ENCODE measurements at regions not wholly inside any gene's neighbourhood (a gene's known extent, or its start where the extent isn't known, plus 50 kb on each side); places are given as distances from the start of the nearest gene placed in this dataset.
A peak's percentile ranks its signal among the peaks of the same experiment; 100 is the strongest.
"Not testable (repeated sequence)": the region's sequence is repeated elsewhere in the genome, so short reads cannot be mapped to it uniquely, and the experiment has no call there.

DNA sequence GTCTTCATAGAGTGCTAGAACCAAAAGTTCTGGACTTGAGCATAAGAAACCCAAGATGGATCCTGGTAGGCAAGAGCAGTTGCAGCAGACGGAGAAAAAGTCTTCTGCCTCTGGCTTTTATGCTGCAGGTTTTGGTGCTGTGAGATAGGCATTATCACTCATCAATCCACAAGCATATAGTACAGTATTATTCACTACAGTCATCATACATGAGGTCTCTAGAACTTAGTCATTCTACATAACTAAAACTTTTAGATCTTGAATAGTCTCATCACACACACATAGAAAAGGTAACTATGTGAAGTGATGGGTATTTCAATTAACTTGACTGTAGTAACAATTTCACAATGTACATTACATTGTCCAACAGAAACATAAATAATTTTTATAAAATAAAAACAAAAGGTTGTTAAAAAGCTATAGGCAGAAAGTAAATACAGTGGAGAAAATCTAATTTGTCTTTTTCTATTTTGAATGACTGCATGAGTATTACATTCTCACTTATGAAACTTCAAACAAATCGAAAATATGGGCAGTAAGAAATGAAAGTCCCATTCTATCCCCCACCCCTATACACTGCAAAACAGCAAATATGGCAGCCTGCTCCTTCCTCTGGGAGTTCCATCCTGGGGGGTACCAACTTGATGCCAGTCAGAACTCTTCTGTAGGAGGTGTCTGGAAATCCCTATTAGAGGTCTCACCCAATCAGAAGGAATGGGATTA, 534.3 kb upstream of the ACVR2A start:
- no peak for DNase-seq (ENCODE audit: low read depth)

- DNase-seq (ENCODE audit: low read depth): peak; percentile 3
These were observed 547.0 kb upstream of the ACVR2A start for GRCh38 chr2:147297820-147298219.

DNA sequence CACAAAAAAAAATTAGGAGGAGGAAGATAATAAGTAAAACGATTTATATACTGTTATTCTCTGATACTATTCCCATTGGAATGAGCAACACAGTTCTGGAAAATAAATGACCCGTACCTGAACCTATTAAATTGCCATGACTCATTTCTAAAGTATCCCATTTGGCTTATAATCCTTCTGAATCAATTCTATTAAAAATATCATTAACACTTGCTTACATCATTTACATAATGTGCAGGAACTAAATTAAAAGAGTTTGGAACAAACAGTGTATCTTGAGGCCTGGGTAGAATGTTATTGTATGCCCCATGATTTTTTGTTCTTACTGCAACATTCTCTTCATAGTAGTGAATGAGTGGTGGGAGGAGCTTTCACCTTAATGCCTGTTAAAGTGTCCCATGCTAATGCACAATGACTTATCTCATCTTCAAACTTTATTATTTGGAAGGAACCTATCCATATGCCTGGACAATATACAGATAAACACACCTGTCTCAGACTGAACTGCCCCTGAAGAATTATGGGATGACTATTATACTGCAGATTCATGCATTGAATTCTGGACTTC, 549.9 kb upstream of the ACVR2A start:
- peak; percentile 1 for DNase-seq (ENCODE audit: low read depth)

DNA sequence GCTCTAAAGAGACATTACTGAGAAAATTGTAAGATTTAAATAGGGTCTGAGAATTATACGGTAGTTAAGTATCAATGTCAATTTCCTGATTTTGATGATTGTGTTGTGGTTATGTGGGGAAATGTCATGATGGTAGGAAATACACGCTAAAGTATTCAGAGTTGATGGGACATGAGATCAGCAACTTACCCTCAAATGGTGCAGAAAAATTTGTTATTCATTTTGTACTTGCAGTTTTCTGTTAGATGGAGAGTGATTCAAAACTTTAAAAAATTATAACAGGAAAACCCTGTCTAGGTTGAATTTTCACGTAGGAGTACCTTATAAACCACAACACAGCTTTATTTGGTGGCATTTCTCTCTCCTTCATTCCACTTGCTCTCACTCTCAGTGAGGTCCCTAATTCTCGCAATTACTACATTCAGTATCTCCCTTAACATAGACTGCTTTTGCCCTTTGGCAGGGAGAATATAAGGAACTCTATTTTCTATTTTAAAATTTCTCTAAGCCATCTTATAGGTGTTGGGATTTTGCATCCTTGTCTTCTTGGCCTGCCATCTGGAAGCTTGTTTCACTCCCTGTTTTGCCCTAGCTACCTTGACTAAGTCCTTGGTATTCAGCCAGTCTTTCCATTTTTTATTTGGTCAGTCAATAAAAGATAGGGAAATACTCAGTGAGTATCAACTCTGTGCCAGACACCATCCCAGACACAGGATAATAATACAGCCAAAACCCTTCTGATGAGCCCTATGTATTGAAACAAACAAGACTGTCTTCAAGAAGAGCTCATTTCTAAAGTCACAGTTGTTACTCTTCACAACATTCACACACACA, 550.6 kb upstream of the ACVR2A start:
- DNase-seq (ENCODE audit: low read depth): no peak

GRCh38 chr2:147288131-147288530, 556.7 kb upstream of the ACVR2A start:
- DNase-seq (ENCODE audit: low read depth): no peak

- peak; percentile 6 for DNase-seq (ENCODE audit: low read depth)
These were observed 568.9 kb upstream of the ACVR2A start for GRCh38 chr2:147275943-147276342.

GRCh38 chr2:147273628-147274027, 571.2 kb upstream of the ACVR2A start:
- no peak for DNase-seq (ENCODE audit: low read depth)

GRCh38 chr2:147273106-147273505, 571.7 kb upstream of the ACVR2A start:
- no peak for DNase-seq (ENCODE audit: low read depth)

DNA sequence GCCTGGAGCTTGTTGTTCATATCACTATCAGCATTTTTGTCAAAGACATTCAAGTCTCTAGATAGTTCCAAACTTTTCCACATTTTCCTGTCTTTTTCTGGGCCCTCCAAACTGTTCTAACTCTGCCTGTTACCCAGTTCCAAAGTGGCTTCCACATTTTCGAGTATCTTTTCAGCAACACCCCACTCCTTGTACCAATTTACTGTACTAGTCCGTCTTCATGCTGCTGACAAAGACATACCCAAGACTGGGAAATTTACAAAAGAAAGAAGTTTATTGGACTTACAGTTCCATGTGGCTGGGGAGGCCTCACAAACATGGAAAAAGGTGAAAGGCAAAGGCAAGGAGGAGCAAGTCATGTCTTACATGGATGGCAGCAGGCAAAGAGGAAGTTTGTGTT, 575.2 kb upstream of the ACVR2A start:
- not testable (repeated sequence) for DNase-seq (ENCODE audit: low read depth)

GRCh38 chr2:147260241-147260640, 584.6 kb upstream of the ACVR2A start:
- no peak for DNase-seq (ENCODE audit: low read depth)

- DNase-seq (ENCODE audit: low read depth): no peak
These were observed 589.0 kb upstream of the ACVR2A start for GRCh38 chr2:147255812-147256211.

- no peak for DNase-seq (ENCODE audit: low read depth)
These were observed 594.0 kb upstream of the ACVR2A start for GRCh38 chr2:147250652-147251356.

GRCh38 chr2:147247749-147248148, 597.1 kb upstream of the ACVR2A start:
- no peak for DNase-seq (ENCODE audit: low read depth)

GRCh38 chr2:147242445-147242844, 602.4 kb upstream of the ACVR2A start:
- no peak for DNase-seq (ENCODE audit: low read depth)

DNA sequence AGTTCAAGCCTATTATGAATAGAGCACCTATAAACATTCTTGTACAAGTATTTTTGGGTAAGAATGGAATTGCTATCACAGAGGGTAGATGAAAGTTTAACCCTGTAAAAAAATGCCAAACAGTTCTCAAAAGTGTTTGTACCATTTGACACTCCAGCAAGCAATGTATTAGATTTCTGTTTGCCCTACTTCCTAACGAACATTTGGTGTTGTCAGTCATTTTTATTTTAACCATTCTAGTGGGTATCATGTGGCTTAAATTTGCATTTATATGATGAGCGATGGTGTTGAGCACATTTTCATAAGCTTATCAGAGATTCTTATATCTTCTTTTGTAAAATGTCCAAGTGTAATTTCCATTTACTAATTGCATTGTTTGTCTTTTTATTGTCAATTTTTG, 608.2 kb upstream of the ACVR2A start:
- DNase-seq (ENCODE audit: low read depth): peak; percentile 31

DNA sequence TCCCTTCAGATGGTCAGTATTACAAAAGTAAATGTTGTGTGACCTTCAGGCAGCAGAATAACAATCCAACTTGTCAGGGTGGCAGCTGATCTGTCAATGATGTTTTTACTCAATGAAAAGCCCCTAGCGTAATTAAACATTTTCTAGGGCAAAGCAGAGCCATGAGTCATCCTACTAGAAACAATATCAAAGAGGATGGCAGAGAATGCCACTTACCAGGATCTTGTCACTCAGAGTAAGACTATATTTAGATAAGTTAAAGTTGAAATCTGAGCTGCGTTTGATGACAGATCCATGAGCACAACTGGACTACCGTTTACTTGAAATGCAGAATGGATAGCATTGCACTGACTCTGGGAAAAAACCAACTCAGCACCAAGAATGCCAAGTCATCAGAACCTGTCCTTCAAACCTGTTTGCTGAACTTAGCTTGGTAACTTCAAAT, 612.6 kb upstream of the ACVR2A start:
- DNase-seq (ENCODE audit: low read depth): peak; percentile 83

DNA sequence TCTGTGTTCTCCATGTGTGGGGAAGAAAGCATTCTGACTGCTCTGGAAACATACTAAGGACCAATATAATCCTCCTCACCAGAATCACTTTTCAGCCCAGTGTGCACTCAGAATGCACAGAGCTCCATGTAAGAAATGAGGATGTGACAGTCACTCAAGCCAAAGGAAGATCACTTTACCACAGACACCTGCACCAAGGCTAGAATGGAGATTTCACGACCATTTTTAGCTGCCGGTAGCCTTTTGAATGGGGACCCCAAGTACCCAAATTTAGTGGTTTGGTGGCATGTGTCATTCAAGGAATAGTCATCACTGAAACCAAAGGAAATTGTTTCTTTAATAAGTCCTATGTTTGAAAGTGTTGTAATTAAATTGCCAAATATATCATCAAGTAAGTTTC, 613.2 kb upstream of the ACVR2A start:
- no peak for DNase-seq (ENCODE audit: low read depth)

- no peak for DNase-seq (ENCODE audit: low read depth)
These were observed 613.7 kb upstream of the ACVR2A start for GRCh38 chr2:147231081-147231480.

- DNase-seq (ENCODE audit: low read depth): no peak
These were observed 617.5 kb upstream of the ACVR2A start for GRCh38 chr2:147227313-147227712.

GRCh38 chr2:147224070-147224469, 620.8 kb upstream of the ACVR2A start:
- peak; percentile 12 for DNase-seq (ENCODE audit: low read depth)

DNA sequence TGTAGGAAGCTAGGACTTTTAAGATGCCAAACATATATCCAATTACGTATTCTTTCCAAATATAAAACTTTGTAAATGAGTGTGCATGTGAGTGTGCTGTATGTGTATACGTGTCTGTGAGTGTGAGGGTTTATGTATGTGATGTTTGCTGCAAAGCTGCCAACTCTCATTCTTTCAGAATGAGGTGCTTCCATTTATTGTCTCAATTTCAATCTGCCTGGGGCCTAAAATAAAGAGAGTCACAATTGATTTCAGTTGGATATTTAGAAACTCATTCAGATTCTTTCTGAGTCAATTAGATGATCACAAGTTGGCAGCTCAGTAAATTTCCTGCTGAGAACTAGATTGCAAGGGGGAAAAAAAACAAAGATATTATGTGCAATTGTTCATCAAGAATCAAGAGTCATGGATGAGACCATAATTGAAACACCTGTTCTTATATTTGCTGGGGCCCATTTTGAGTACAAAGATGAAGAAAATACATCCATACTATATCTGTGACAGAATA, 621.2 kb upstream of the ACVR2A start:
- no peak for DNase-seq (ENCODE audit: low read depth)

GRCh38 chr2:147223119-147223518, 621.7 kb upstream of the ACVR2A start:
- no peak for DNase-seq (ENCODE audit: low read depth)

Measured in LHCN-M2 (cell line).